HEK293T (cell line): ENCODE measurements at regions not wholly inside any gene's neighbourhood (a gene's known extent, or its start where the extent isn't known, plus 50 kb on each side); places are given as distances from the start of the nearest gene placed in this dataset.

Experiments
- BHLHE40 ChIP-seq: fragments of 450-650 bp; IDR thresholded peaks from 2 replicates; pipeline ENCODE4 v1.6.1; 2016; ENCODE audit warnings: mild to moderate bottlenecking, moderate library complexity, borderline replicate concordance
- CTBP1 ChIP-seq: fragments of 450-650 bp; IDR thresholded peaks from 2 replicates; pipeline ENCODE4 v1.6.1; 2016; ENCODE audit warnings: borderline replicate concordance
- ELF4 ChIP-seq: fragments of 450-650 bp; IDR thresholded peaks from 2 replicates; pipeline ENCODE4 v1.6.1; 2017; ENCODE audit warnings: antibody characterized with exemption
- FOXA1 ChIP-seq: fragments of 450-650 bp; IDR thresholded peaks from 2 replicates; pipeline ENCODE4 v1.6.1; 2016; ENCODE audit warnings: mild to moderate bottlenecking
- FOXK2 ChIP-seq: fragments of 450-650 bp; IDR thresholded peaks from 2 replicates; pipeline ENCODE4 v1.6.1; 2016; ENCODE audit warnings: mild to moderate bottlenecking
- FOXM1 ChIP-seq: fragments of 450-650 bp; IDR thresholded peaks from 2 replicates; pipeline ENCODE4 v1.6.1; 2017; ENCODE audit warnings: mild to moderate bottlenecking, borderline replicate concordance
- PKNOX1 ChIP-seq: fragments of 450-650 bp; IDR thresholded peaks from 2 replicates; pipeline ENCODE4 v1.6.1; 2016
- SP1 ChIP-seq: fragments of 450-650 bp; IDR thresholded peaks from 2 replicates; pipeline ENCODE4 v1.6.1; 2017
- SUZ12 ChIP-seq: fragments of 450-650 bp; IDR thresholded peaks from 2 replicates; pipeline ENCODE4 v1.6.1; 2016; ENCODE audit warnings: mild to moderate bottlenecking
- TARDBP ChIP-seq: fragments of 450-650 bp; IDR thresholded peaks from 2 replicates; pipeline ENCODE4 v1.6.1; 2016

DNA sequence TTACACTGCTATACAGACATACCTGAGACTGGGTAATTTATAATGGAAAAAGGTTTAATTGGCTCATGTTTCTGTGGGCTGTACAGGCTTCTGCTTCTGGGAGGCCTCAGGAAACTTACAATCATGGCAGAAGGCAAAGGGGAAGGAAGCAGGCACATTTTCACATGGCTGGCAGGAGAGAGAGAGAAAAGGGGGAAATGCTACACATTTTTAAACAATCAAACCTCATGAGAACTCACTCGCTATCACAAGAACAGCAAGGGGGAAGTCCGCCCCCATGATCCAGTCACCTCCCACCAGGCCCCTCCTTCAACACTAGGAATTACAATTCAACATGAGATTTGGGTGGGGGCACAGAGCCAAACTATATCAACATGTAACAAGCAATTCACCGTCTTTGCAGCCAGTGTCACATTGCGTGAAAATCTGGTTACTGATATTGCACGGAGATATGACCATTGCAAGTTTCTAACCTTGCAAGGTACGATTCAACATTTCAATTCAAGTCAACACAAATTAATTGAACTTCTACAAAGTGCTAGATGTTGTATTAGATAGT, 61.7 kb upstream of the RELL1 start:
- TF ChIP-seq FOXK2 (no peak), PKNOX1 (no peak), FOXA1 (no peak), TARDBP (no peak), SP1 (no peak), FOXM1 (no peak), BHLHE40 (no peak), CTBP1 (no peak), ELF4 (no peak), SUZ12 (no peak)
